HG03354 (cell line): ENCODE measurements at regions not wholly inside any gene's neighbourhood (a gene's known extent, or its start where the extent isn't known, plus 50 kb on each side); places are given as distances from the start of the nearest gene placed in this dataset.
"Not testable (repeated sequence)": the region's sequence is repeated elsewhere in the genome, so short reads cannot be mapped to it uniquely, and the experiment has no call there.

ENCODE experiments used
- ATAC-seq: cut with Tn5 transposase; IDR thresholded peaks from one replicate; pipeline ENCODE4 v1.9.1; 2021; ENCODE audit warnings: mild to moderate bottlenecking; ENCODE audit not compliant: unreplicated experiment, poor library complexity, severe bottlenecking

GRCh38 chr14:52125885-52126284 is 57.0 kb upstream of the NID2 start:
- no peak for ATAC-seq

- no peak for ATAC-seq
Observed at GRCh38 chr14:52124791-52125684, 56.2 kb upstream of the NID2 start.

GRCh38 chr14:52122163-52122562 is 53.3 kb upstream of the NID2 start:
- not testable (repeated sequence) for ATAC-seq

- ATAC-seq: no peak
Observed at GRCh38 chr14:52121441-52121840, 52.6 kb upstream of the NID2 start.

GRCh38 chr14:52119030-52119429 is 50.2 kb upstream of the NID2 start:
- ATAC-seq: no peak
